HCT116 (cell line): ENCODE measurements at regions not wholly inside any gene's neighbourhood (a gene's known extent, or its start where the extent isn't known, plus 50 kb on each side); places are given as distances from the start of the nearest gene placed in this dataset.

ENCODE experiments used
- CTCF ChIP-seq, 3 experiments: fragments of 200-600 bp in 1 of 3; sonication (generic) in 1 of 3; IDR thresholded peaks in 2 of 3; conservative IDR thresholded peaks in 1 of 3; 2 replicates each; pipeline ENCODE4 v1.5.1; 2012 to 2017; ENCODE audit warnings: low read depth in 2 of 3, low read length in 2 of 3, antibody characterized with exemption in 1 of 3, borderline replicate concordance in 1 of 3, control low read depth in 1 of 3, mild to moderate bottlenecking in 1 of 3, mixed read lengths in 1 of 3, mixed run types in 1 of 3, moderate library complexity in 1 of 3; ENCODE audit not compliant: insufficient read depth in 1 of 3
- JUND ChIP-seq: IDR thresholded peaks from 2 replicates; pipeline ENCODE4 v1.6.1; 2012
- MAX ChIP-seq: IDR thresholded peaks from 2 replicates; pipeline ENCODE4 v1.6.1; 2012
- POLR2A ChIP-seq: IDR thresholded peaks from 2 replicates; pipeline ENCODE4 v1.7.0; 2011; ENCODE audit warnings: borderline replicate concordance; ENCODE audit not compliant: insufficient read depth, insufficient read length; ENCODE audit errors: extremely low read depth

GRCh38 chr10:88097536-88097935 is 234.1 kb downstream of the PTEN start:
- TF ChIP-seq POLR2A: no peak
- no peak for TF ChIP-seq CTCF (IDR thresholded peaks at IDR 0.05 in 2 of 3, conservative IDR thresholded peaks at IDR 0.05 in 1 of 3; ENCODE audit: borderline replicate concordance in 1 of 3, insufficient read depth in 1 of 3, low read depth in 2 of 3, low read length in 2 of 3)
- no peak for TF ChIP-seq JUND
- no peak for TF ChIP-seq MAX
